ENCODE measurements at regions not wholly inside any gene's neighbourhood (a gene's known extent, or its start where the extent isn't known, plus 50 kb on each side); places are given as distances from the start of the nearest gene placed in this dataset.

- Histone ChIP-seq H2BK5ac (ENCODE audit: insufficient read length, low read length) (no peak overlapping the region), H3K23ac (ENCODE audit: insufficient read length, low read depth, low read length) (no peak overlapping the region), H3K9ac (ENCODE audit: extremely low read depth, insufficient read length, low read length) (no peak overlapping the region), H2AFZ (ENCODE audit: low read length) (no peak overlapping the region), H3K18ac (ENCODE audit: insufficient read length, low read depth, low read length) (no peak overlapping the region), H4K20me1 (ENCODE audit: control insufficient read depth, insufficient read depth, insufficient read length) (no peaks in the 10 kb centered on the region), H3K9me3 (ENCODE audit: control insufficient read depth, low read depth, low read length) (no peaks in the 10 kb centered on the region), H3K23me2 (ENCODE audit: insufficient read length, low read depth, low read length, poor library complexity, severe bottlenecking) (no peaks in the 10 kb centered on the region), H4K8ac (replicated peaks; ENCODE audit: insufficient read length, low read depth, low read length) (no peak overlapping the region), H4K91ac (ENCODE audit: insufficient read length, low read depth, low read length) (no peak overlapping the region), H3K14ac (ENCODE audit: insufficient read depth, low read length) (no peak overlapping the region), H2BK120ac (ENCODE audit: low read depth, low read length, poor library complexity, severe bottlenecking) (no peak overlapping the region), H3K56ac (ENCODE audit: insufficient read length, low read depth, low read length) (no peak overlapping the region), H2BK15ac (ENCODE audit: low read depth, low read length) (no peak overlapping the region), H3K79me2 (ENCODE audit: insufficient read depth, low read length) (no peaks in the 10 kb centered on the region), H3K27ac (ENCODE audit: insufficient read length, low read depth, low read length) (no peak overlapping the region), H2AK5ac (ENCODE audit: insufficient read length, low read length) (no peak overlapping the region), H2BK20ac (ENCODE audit: low read depth, low read length, poor library complexity, severe bottlenecking) (no peak overlapping the region), H3K79me1 (ENCODE audit: insufficient read depth, low read depth, low read length, poor library complexity, severe bottlenecking) (no peaks in the 10 kb centered on the region), H3K27me3 (ENCODE audit: insufficient read depth, low read length) (no peaks in the 10 kb centered on the region), H4K5ac (ENCODE audit: insufficient read length, low read depth, low read length) (no peak overlapping the region), H3K4ac (ENCODE audit: low read depth, low read length) (no peak overlapping the region), H3T11ph (ENCODE audit: low read length) (no peak overlapping the region), H3K4me1 (ENCODE audit: insufficient read depth, low read length) (no peaks in the 10 kb centered on the region), H3K4me2 (ENCODE audit: insufficient read depth, insufficient read length, low read length) (no peak overlapping the region), H2BK12ac (ENCODE audit: insufficient read length, low read depth, low read length) (no peak overlapping the region)
- H3K27me3 Mint-ChIP-seq (ENCODE audit: low read depth): no peaks in the 10 kb centered on the region
- H3K27ac Mint-ChIP-seq: no peak overlapping the region
- H3K9me3 Mint-ChIP-seq: peaks cover 4 to 5% of the 10 kb centered on the region in 2 experiments; a peak in 4 of 5 replicates
- no peak for DNase-seq
- peaks cover 0 to 4% (median 2%) of the 10 kb centered on the region in 3 experiments; a peak in 3 of 7 replicates for H3K36me3 Mint-ChIP-seq (ENCODE audit: insufficient read depth in 1 of 3, low read depth in 3 of 3)
- TF ChIP-seq CTCF (conservative IDR thresholded peaks at IDR 0.05): no peak
- no peak overlapping the region for H3K4me3 Mint-ChIP-seq
- WGBS (ENCODE audit: extremely low coverage, insufficient read length, low lambda C conversion rate): no CpG with 5 or more reads among the region's 3 CpGs
- H3K4me1 Mint-ChIP-seq: no peaks in the 10 kb centered on the region
Measured at GRCh38 chr5:42157215-42157614, 232.1 kb downstream of the FBXO4 start.
